ENCODE measurements at regions not wholly inside any gene's neighbourhood (a gene's known extent, or its start where the extent isn't known, plus 50 kb on each side); places are given as distances from the start of the nearest gene placed in this dataset.
"Not testable (repeated sequence)": the region's sequence is repeated elsewhere in the genome, so short reads cannot be mapped to it uniquely, and the experiment has no call there.

DNA sequence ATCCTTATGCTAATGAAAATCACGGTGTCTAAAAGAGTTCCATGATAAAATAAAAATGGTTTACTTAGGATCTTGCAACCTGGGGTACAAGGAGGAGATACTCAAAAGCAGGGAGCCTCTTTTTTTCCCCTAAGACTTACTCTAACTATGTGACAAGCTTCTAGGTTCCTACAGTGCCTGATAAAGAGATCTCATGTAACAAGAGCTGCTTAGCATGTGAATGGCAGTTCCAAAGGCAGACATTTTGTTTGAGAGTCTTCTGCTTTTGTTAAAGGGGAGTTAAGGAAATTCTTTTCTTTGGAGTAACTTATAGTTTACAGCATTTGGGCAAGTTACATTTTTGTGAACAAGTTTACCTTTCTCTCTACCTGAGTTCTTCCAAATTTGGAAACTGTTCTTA lies 945.8 kb upstream of the ADGRB3 start:
- no peaks in the 10 kb centered on the region for H3K27me3 ChIP-seq (replicated peaks; ENCODE audit: insufficient read depth)
- TF ChIP-seq CTCF (IDR thresholded peaks at IDR 0.05): no peak
- ATAC-seq (ENCODE audit: insufficient number of reproducible peaks, low FRiP score, low read depth): no peak
- H3K9me3 ChIP-seq: no peaks in the 10 kb centered on the region
- H3K36me3 ChIP-seq: no peaks in the 10 kb centered on the region
- H3K4me3 ChIP-seq: no peak overlapping the region
- DNase-seq (ENCODE audit: low spot score): no peak
- H3K27ac ChIP-seq: no peak overlapping the region
- H3K4me1 ChIP-seq (ENCODE audit: control insufficient read depth in 1 of 2, low read depth in 2 of 2): no peaks in the 10 kb centered on the region

DNA sequence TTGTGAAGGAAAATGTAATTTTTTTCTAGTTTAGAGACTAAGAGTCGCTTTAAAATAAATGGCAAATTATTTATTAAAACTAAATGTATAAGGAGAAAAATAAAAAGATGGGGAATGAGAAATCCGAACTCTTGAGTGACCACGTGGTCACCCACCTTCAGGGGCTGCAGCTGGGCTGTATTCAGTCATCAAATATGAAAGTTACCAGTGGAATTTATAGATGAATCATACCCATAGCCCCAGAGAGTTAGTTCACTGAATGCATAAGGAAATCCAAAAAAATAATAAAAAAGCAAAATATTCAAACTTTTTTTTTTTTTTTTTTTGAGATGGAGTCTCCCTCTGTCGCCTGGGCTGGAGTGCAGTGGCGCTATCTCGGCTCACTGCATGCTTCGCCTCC lies 947.7 kb upstream of the ADGRB3 start:
- Histone ChIP-seq H3K4me3 (no peak overlapping the region), H3K36me3 (no peaks in the 10 kb centered on the region), H3K27ac (no peak overlapping the region), H3K9me3 (no peaks in the 10 kb centered on the region), H3K4me1 (ENCODE audit: control insufficient read depth in 1 of 2, low read depth in 2 of 2) (no peaks in the 10 kb centered on the region), H3K27me3 (replicated peaks; ENCODE audit: insufficient read depth) (no peaks in the 10 kb centered on the region)
- no peak for TF ChIP-seq CTCF (IDR thresholded peaks at IDR 0.05)
- ATAC-seq (ENCODE audit: insufficient number of reproducible peaks, low FRiP score, low read depth): no peak
- no peak for DNase-seq (ENCODE audit: low spot score)

DNA sequence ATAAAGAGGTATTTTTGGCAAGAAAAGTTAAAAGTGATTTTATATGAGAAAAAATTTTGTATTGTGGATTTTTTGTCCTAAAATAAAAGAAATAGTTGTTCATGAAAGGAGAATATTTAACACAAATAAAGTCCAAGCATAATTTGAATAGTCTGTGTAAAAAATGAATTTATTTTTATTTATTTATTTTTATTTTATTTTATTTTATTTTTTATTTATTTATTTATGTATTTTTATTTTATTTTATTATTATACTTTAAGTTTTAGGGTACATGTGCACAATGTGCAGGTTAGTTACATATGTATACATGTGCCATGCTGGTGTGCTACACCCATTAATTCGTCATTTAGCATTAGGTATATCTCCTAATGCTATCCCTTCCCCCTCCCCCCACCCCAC lies 948.9 kb upstream of the ADGRB3 start:
- not testable (repeated sequence) for H3K9me3 ChIP-seq; DNase-seq (ENCODE audit: low spot score); H3K36me3 ChIP-seq; H3K4me1 ChIP-seq (ENCODE audit: control insufficient read depth in 1 of 2, low read depth in 2 of 2); H3K27ac ChIP-seq; H3K27me3 ChIP-seq (replicated peaks; ENCODE audit: insufficient read depth); H3K4me3 ChIP-seq; ATAC-seq (ENCODE audit: insufficient number of reproducible peaks, low FRiP score, low read depth)

DNA sequence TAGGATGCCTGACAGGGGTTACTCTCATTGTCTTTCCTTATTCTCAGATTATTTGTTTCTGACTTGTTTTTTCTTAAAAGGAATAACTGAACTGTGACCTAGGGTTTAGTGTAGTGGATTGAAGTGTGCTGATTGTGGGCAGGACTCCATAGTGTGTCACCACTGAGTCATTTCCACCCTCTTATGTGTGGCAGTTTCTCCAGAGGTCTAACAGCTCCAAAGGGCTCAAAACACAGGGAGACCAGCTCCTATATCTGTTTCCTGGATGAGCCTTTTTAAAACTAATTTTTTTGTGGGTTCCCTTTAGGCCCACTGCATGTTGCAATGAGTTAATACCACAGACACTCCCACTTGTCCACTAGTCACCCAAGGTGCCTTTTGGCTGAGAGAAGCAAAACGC lies 951.1 kb upstream of the ADGRB3 start:
- Histone ChIP-seq H3K36me3 (no peaks in the 10 kb centered on the region), H3K9me3 (no peaks in the 10 kb centered on the region), H3K27ac (no peak overlapping the region), H3K4me3 (no peak overlapping the region), H3K4me1 (ENCODE audit: control insufficient read depth in 1 of 2, low read depth in 2 of 2) (peaks cover 0 to 6% of the 10 kb centered on the region in 2 donors), H3K27me3 (replicated peaks; ENCODE audit: insufficient read depth) (no peaks in the 10 kb centered on the region)
- no peak for ATAC-seq (ENCODE audit: insufficient number of reproducible peaks, low FRiP score, low read depth)
- TF ChIP-seq CTCF (IDR thresholded peaks at IDR 0.05): no peak
- DNase-seq (ENCODE audit: low spot score): no peak

DNA sequence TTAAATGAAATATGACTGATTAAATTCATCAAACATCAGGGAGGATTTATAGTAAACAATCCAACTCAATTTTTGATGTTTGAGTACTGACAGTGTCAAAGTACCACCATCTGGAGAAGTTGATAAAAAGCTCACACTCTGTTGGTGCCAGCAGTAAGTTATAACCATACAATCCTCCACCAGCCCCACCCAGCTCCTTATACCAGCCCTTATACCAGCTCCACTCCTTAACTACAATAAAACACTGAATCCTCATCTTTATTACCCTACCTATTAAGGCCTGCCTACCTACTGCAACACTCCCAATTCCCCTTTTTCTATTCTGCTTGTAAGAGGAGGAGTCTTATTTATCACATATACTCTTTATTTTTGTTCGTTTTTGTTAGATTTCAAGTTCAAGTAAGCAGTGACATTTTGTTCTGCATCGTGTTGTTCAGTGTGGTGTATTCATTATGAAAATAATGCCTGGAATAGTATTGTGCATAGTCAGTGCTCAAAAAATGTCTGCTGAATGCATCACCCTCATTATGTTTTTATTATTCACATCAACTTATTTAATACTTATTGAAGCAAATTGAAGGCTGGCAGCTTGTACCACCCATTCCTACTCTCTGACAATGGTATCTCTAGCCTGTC lies 954.7 kb upstream of the ADGRB3 start:
- TF ChIP-seq CTCF (IDR thresholded peaks at IDR 0.05): no peak

More for the DNA sequence above, 954.7 kb upstream of the ADGRB3 start:
- Histone ChIP-seq H3K4me1 (ENCODE audit: control insufficient read depth in 1 of 2, low read depth in 2 of 2) (peaks cover 0 to 6% of the 10 kb centered on the region in 2 donors), H3K27ac (peak overlapping the region in 1 of 2 donors; percentile 23), H3K9me3 (no peaks in the 10 kb centered on the region), H3K27me3 (replicated peaks; ENCODE audit: insufficient read depth) (no peaks in the 10 kb centered on the region), H3K36me3 (no peaks in the 10 kb centered on the region), H3K4me3 (no peak overlapping the region)
- ATAC-seq (ENCODE audit: insufficient number of reproducible peaks, low FRiP score, low read depth): no peak
- DNase-seq (ENCODE audit: low spot score): no peak

Data from thoracic aorta (tissue), 2 donors.